NCI-H748 (cell line): ENCODE measurements at regions not wholly inside any gene's neighbourhood (a gene's known extent, or its start where the extent isn't known, plus 50 kb on each side); places are given as distances from the start of the nearest gene placed in this dataset.
"Not testable (repeated sequence)": the region's sequence is repeated elsewhere in the genome, so short reads cannot be mapped to it uniquely, and the experiment has no call there.

Source experiments
- DNase-seq: peaks from one replicate; lab custom pipeline; 2025; ENCODE audit not compliant: unreplicated experiment; lab: John Stamatoyannopoulos, UW

- no peak for DNase-seq
Measured at GRCh38 chr11:130526846-130527245, 78.4 kb downstream of the ADAMTS15 start.

GRCh38 chr11:130527636-130528297 lies 79.3 kb downstream of the ADAMTS15 start:
- DNase-seq, result no peak

- no peak for DNase-seq
Measured at GRCh38 chr11:130528298-130529261, 80.1 kb downstream of the ADAMTS15 start.

GRCh38 chr11:130529366-130529765 lies 80.9 kb downstream of the ADAMTS15 start:
- DNase-seq, result no peak

- no peak for DNase-seq
Measured at GRCh38 chr11:130531061-130531460, 82.6 kb downstream of the ADAMTS15 start.

- DNase-seq, result peak; percentile 82
Measured at GRCh38 chr11:130533113-130533798, 84.8 kb downstream of the ADAMTS15 start.

- DNase-seq, result peak; percentile 38
Measured at GRCh38 chr11:130533871-130534270, 85.4 kb downstream of the ADAMTS15 start.

- DNase-seq, result no peak
Measured at GRCh38 chr11:130534551-130534950, 86.1 kb downstream of the ADAMTS15 start.

- DNase-seq, result no peak
Measured at GRCh38 chr11:130535520-130535919, 87.1 kb downstream of the ADAMTS15 start.

GRCh38 chr11:130536106-130537040 lies 87.9 kb downstream of the ADAMTS15 start:
- no peak for DNase-seq

GRCh38 chr11:130539680-130540079 lies 91.2 kb downstream of the ADAMTS15 start:
- DNase-seq, result not testable (repeated sequence)

GRCh38 chr11:130544266-130544665 lies 95.8 kb downstream of the ADAMTS15 start:
- no peak for DNase-seq

GRCh38 chr11:130545449-130546072 lies 97.1 kb downstream of the ADAMTS15 start:
- no peak for DNase-seq

GRCh38 chr11:130546438-130546837 lies 98.0 kb downstream of the ADAMTS15 start:
- no peak for DNase-seq

GRCh38 chr11:130546901-130547694 lies 98.7 kb downstream of the ADAMTS15 start:
- DNase-seq, result no peak

- no peak for DNase-seq
Measured at GRCh38 chr11:130547761-130548490, 99.5 kb downstream of the ADAMTS15 start.

- no peak for DNase-seq
Measured at GRCh38 chr11:130548491-130548833, 100.0 kb downstream of the ADAMTS15 start.

GRCh38 chr11:130549393-130549999 lies 101.1 kb downstream of the ADAMTS15 start:
- DNase-seq, result no peak
